ENCODE measurements at regions not wholly inside any gene's neighbourhood (a gene's known extent, or its start where the extent isn't known, plus 50 kb on each side); places are given as distances from the start of the nearest gene placed in this dataset.

- H3K4me1 ChIP-seq (ENCODE audit: control insufficient read depth in 5 of 5, insufficient read depth in 5 of 5, low read length in 5 of 5), result peaks cover 0 to 19% (median 10%) of the 10 kb centered on the region in 5 donors
- DNase-seq, result no peak
- no peaks in the 10 kb centered on the region for H3K9me3 ChIP-seq (ENCODE audit: control insufficient read depth in 4 of 4, insufficient read depth in 3 of 4, low read length in 3 of 4)
- H3K4me3 ChIP-seq, result no peak overlapping the region
- WGBS, 2 donors, result 86 to 88% methylated on average over 1 of the region's 1 CpG
- TF ChIP-seq CTCF (IDR thresholded peaks at IDR 0.05; ENCODE audit: control extremely low read depth, extremely low read depth), result no peak
- no peak overlapping the region for H3K27ac ChIP-seq (ENCODE audit: low read depth in 1 of 2, low read length in 1 of 2)
- H3K36me3 ChIP-seq (ENCODE audit: control insufficient read depth in 4 of 4, insufficient read depth in 4 of 4, low read length in 4 of 4), result no peaks in the 10 kb centered on the region
- ATAC-seq (ENCODE audit: insufficient read depth, low FRiP score), result no peak
- H3K9ac ChIP-seq (ENCODE audit: insufficient read depth in 1 of 2, low read length in 2 of 2), result no peak overlapping the region
- no peaks in the 10 kb centered on the region for H3K27me3 ChIP-seq (ENCODE audit: control insufficient read depth in 3 of 3, insufficient read depth in 3 of 3, low read length in 2 of 3)
Observed at GRCh38 chr1:56069824-56070223, 509.5 kb downstream of the PLPP3 start.

GRCh38 chr1:56068908-56069307 is 510.5 kb downstream of the PLPP3 start:
- no peak for TF ChIP-seq CTCF (IDR thresholded peaks at IDR 0.05; ENCODE audit: control extremely low read depth, extremely low read depth)
- WGBS, 2 donors, result 53 to 85% methylated on average over 1 of the region's 1 CpG
- no peak overlapping the region for H3K9ac ChIP-seq (ENCODE audit: insufficient read depth in 1 of 2, low read length in 2 of 2)
- no peaks in the 10 kb centered on the region for H3K36me3 ChIP-seq (ENCODE audit: control insufficient read depth in 4 of 4, insufficient read depth in 4 of 4, low read length in 4 of 4)
- DNase-seq, result no peak
- no peaks in the 10 kb centered on the region for H3K27me3 ChIP-seq (ENCODE audit: control insufficient read depth in 3 of 3, insufficient read depth in 3 of 3, low read length in 2 of 3)
- ATAC-seq (ENCODE audit: insufficient read depth, low FRiP score), result no peak
- no peak overlapping the region for H3K27ac ChIP-seq (ENCODE audit: low read depth in 1 of 2, low read length in 1 of 2)
- no peak overlapping the region for H3K4me3 ChIP-seq
- H3K4me1 ChIP-seq (ENCODE audit: control insufficient read depth in 5 of 5, insufficient read depth in 5 of 5, low read length in 5 of 5), result peaks cover 0 to 14% (median 5%) of the 10 kb centered on the region in 5 donors
- no peaks in the 10 kb centered on the region for H3K9me3 ChIP-seq (ENCODE audit: control insufficient read depth in 4 of 4, insufficient read depth in 3 of 4, low read length in 3 of 4)

- Histone ChIP-seq H3K4me3 (no peak overlapping the region), H3K27me3 (ENCODE audit: control insufficient read depth in 3 of 3, insufficient read depth in 3 of 3, low read length in 2 of 3) (no peaks in the 10 kb centered on the region), H3K9ac (ENCODE audit: insufficient read depth in 1 of 2, low read length in 2 of 2) (no peak overlapping the region), H3K36me3 (ENCODE audit: control insufficient read depth in 4 of 4, insufficient read depth in 4 of 4, low read length in 4 of 4) (no peaks in the 10 kb centered on the region), H3K4me1 (ENCODE audit: control insufficient read depth in 5 of 5, insufficient read depth in 5 of 5, low read length in 5 of 5) (peaks cover 0 to 8% (median 0%) of the 10 kb centered on the region in 5 donors), H3K27ac (ENCODE audit: low read depth in 1 of 2, low read length in 1 of 2) (no peak overlapping the region), H3K9me3 (ENCODE audit: control insufficient read depth in 4 of 4, insufficient read depth in 3 of 4, low read length in 3 of 4) (no peaks in the 10 kb centered on the region)
- TF ChIP-seq CTCF (IDR thresholded peaks at IDR 0.05; ENCODE audit: control extremely low read depth, extremely low read depth), result no peak
- no peak for ATAC-seq (ENCODE audit: insufficient read depth, low FRiP score)
- 90 to 91% methylated on average over 6 of the region's 6 CpGs for WGBS, 2 donors
- no peak for DNase-seq
Observed at GRCh38 chr1:56068210-56068609, 511.2 kb downstream of the PLPP3 start.

- Histone ChIP-seq H3K36me3 (ENCODE audit: control insufficient read depth in 4 of 4, insufficient read depth in 4 of 4, low read length in 4 of 4) (no peaks in the 10 kb centered on the region), H3K9ac (ENCODE audit: insufficient read depth in 1 of 2, low read length in 2 of 2) (no peak overlapping the region), H3K4me3 (no peak overlapping the region), H3K4me1 (ENCODE audit: control insufficient read depth in 5 of 5, insufficient read depth in 5 of 5, low read length in 5 of 5) (peaks cover 0 to 5% (median 3%) of the 10 kb centered on the region in 5 donors), H3K27me3 (ENCODE audit: control insufficient read depth in 3 of 3, insufficient read depth in 3 of 3, low read length in 2 of 3) (no peaks in the 10 kb centered on the region), H3K27ac (ENCODE audit: low read depth in 1 of 2, low read length in 1 of 2) (no peak overlapping the region), H3K9me3 (ENCODE audit: control insufficient read depth in 4 of 4, insufficient read depth in 3 of 4, low read length in 3 of 4) (no peaks in the 10 kb centered on the region)
- ATAC-seq (ENCODE audit: insufficient read depth, low FRiP score) (no peak), DNase-seq (no peak)
- no peak for TF ChIP-seq CTCF (IDR thresholded peaks at IDR 0.05; ENCODE audit: control extremely low read depth, extremely low read depth)
- 66 to 73% methylated on average over 3 of the region's 3 CpGs for WGBS, 2 donors
Observed at GRCh38 chr1:56065729-56066128, 513.6 kb downstream of the PLPP3 start.
